GM19240 (cell line): ENCODE measurements at regions not wholly inside any gene's neighbourhood (a gene's known extent, or its start where the extent isn't known, plus 50 kb on each side); places are given as distances from the start of the nearest gene placed in this dataset.

Experiments used
- DNase-seq: peaks from one replicate; pipeline ENCODE4 v3.0.0; 2011; ENCODE audit warnings: low spot score; ENCODE audit not compliant: insufficient read length

DNA sequence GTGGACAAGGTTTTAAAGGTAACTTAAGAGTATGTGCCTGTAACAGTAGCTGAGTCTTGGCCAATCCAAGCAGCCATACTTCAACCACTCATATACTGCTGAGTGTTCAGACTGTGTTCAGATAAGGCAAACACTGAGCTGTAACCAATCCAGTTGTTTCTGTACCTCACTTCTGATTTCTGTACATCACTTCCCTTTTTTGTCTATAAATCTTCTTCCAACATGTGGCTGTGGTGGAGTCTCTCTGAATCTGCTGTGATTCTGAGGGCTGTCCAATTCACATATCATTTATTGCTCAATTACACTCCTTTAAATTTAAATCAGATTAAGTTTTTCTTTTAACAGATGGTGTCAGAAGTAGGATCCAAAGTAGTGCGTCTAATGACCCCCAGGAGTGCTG lies 149.5 kb upstream of the PHF14 start:
- DNase-seq = no peak

GRCh38 chr7:10838228-10838627 lies 135.4 kb upstream of the PHF14 start:
- DNase-seq = no peak

GRCh38 chr7:10845225-10845624 lies 128.4 kb upstream of the PHF14 start:
- no peak for DNase-seq

- DNase-seq = no peak
Measured at GRCh38 chr7:10855583-10855982, 118.1 kb upstream of the PHF14 start.

GRCh38 chr7:10860516-10860915 lies 113.2 kb upstream of the PHF14 start:
- no peak for DNase-seq

GRCh38 chr7:10863476-10863875 lies 110.2 kb upstream of the PHF14 start:
- DNase-seq = no peak

DNA sequence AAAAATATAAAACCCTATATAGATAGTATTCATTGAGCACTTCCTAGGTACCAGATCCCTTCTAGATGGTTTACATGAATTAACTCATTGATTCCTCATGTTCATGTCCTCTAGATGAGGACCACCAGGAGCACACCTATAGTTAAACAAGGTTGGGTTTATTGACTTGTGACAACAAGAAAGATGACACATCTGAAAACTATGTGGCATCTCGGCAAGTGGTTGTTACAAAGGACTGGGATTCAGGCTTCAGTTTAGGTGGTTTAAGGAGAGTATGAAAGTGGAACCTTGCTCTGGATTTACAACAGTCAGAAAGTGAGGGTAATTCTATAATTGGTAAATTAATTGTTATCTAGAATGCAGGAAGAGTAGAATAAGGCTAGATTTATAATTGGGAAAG lies 99.0 kb upstream of the PHF14 start:
- DNase-seq = no peak

DNA sequence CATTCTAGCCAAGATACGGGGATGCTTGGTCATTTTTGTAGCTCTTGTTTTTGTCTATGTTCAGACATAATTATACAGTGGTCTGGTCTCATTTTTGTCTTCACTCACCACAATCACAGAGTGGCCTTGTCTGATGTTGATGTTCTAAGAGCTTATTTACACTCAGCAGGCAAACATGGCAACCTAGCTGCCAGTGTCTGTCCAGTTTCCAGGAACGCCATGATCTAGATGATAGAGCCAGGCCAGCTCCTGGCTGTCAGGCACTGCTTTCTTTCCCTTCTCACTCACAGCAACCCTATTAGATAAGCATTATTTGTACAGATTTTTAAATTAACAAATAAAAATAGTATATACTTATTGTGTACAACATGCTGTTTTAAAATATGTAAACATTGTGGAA lies 98.6 kb upstream of the PHF14 start:
- no peak for DNase-seq

DNA sequence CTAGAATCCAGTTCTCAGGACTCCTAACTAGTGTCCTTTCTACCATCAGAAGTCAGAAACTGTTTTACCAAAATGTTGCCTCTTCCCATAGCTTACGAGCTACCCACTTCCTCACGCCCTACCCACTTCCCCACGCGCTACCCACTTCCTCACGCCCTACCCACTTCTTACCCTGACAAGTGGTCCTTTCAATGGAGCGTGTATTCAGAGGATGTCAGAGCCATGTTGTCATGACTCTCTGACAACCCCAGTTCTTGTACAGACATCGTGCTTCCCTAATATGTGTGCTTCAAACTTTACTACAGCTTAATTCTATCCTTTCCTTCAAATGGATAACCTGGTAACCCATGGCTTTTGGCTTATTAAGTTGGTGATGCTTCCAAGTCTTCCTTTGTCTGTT lies 84.8 kb upstream of the PHF14 start:
- no peak for DNase-seq

DNA sequence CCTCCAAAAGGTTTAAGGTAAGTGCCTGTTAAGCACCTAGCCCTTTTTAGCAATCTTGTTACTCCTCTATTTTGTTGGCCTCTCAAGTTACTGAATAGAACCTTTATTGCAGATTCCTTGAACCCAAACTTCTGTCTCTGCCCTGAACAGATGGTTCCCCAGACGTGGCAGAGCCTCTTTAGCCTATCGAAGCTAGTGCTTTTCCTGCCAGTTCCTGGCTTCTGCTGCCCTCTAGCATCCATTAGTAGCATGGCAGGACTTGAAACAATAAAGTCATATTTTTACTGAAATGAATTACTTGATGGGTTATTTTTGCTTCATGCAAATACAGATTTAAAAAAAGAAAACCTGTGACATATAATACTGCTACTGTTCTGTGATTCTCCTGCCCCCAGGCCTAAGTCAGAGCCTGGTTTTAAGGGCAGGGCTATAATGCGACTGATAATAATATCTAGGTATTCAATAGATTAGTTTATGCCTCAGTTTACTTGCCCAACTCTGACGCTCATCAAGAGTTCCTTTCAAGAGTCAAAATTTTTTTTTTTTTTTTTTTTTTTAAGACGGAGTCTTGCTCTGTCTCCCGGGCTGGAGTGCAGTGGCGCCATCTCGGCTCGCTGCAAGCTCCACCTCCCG lies 84.3 kb upstream of the PHF14 start:
- DNase-seq = peak; percentile 11

DNA sequence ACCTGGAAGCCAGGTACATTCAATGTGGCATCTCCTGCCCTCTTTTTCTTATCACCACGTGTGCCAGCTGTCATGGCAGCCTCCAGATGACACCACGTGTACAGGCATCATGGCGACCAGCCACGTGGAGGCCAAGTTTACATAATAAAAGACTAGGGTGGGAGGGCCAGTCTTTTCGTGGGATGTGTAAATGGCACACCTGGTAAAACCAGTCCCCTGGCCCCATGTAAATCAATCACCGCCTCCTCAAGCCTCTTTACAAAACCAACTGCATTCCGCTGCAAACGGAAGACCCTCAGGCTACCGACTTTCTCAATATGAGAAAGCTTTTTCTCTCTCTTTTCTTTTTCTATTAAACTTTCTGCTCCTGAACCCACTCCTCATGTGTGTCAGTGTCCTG lies 65.1 kb upstream of the PHF14 start:
- DNase-seq = no peak

- DNase-seq = no peak
Measured at GRCh38 chr7:10910447-10910846, 63.2 kb upstream of the PHF14 start.

- no peak for DNase-seq
Measured at GRCh38 chr7:10912077-10912476, 61.6 kb upstream of the PHF14 start.

DNA sequence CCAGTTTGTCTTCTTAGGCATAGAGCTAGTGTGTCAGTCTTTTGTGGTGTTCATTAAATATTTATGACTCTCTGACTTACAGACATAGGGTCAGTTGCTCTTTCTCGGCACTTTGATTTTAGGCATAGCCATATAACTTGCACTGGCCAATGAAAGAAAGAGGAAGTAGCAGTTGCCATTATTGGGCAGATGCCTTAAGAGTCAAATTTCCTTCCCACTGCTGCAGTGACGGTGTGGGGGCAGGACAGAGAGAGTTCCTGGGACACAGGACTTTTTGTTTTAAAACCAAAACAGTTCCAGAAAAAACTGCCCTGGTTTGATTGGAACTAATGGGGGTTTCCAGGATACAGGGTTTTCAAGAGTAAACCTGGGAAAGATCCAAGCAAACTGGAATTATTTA lies 60.2 kb upstream of the PHF14 start:
- DNase-seq = no peak

- no peak for DNase-seq
Measured at GRCh38 chr7:10918093-10918590, 55.5 kb upstream of the PHF14 start.

DNA sequence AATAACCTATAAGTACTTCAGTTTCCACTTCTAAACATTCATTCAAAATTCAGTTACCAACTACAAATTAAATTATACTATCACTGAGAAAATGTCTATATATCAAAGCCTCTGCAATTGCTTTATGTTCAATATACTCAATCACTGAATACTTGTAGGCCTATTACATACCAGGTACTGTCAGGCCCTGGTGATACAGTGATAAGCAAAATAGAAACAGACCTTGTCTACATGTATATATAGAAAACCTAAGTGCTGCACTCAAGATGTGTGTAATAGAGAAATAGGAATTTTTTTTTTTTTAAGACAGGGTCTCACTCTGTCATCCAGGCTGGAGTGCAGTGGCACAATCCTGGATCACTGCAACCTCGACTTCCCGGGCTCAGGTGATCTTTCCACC lies 53.7 kb upstream of the PHF14 start:
- DNase-seq = no peak
